Endometrial microvascular endothelial cells (primary cell): ENCODE measurements at regions not wholly inside any gene's neighbourhood (a gene's known extent, or its start where the extent isn't known, plus 50 kb on each side); places are given as distances from the start of the nearest gene placed in this dataset.
"Not testable (repeated sequence)": the region's sequence is repeated elsewhere in the genome, so short reads cannot be mapped to it uniquely, and the experiment has no call there.

Experiments
- in situ Hi-C: cut with HindIII; loops from 2 replicates; pipeline ENCODE4 v1.10.0; 2017; ENCODE audit warnings: low sequenced_read_pairs, low pct_unique_long_range_greater_than_20kb; ENCODE audit errors: inconsistent ontology term

GRCh38 chr10:37067576-37067975, 57.8 kb upstream of the ANKRD30A start:
- in situ Hi-C loops = no loop called here

GRCh38 chr10:37062296-37062695, 63.1 kb upstream of the ANKRD30A start:
- in situ Hi-C loops = not testable (repeated sequence)

GRCh38 chr10:37057261-37057660, 68.1 kb upstream of the ANKRD30A start:
- in situ Hi-C loops = no loop called here

- in situ Hi-C loops = no loop called here
These were observed 71.9 kb upstream of the ANKRD30A start for GRCh38 chr10:37053476-37053875.

- in situ Hi-C loops = not testable (repeated sequence)
These were observed 75.4 kb upstream of the ANKRD30A start for GRCh38 chr10:37049982-37050381.

- in situ Hi-C loops = not testable (repeated sequence)
These were observed 81.1 kb upstream of the ANKRD30A start for GRCh38 chr10:37044319-37044718.

- in situ Hi-C loops = no loop called here
These were observed 89.5 kb upstream of the ANKRD30A start for GRCh38 chr10:37035853-37036252.

- in situ Hi-C loops = no loop called here
These were observed 109.9 kb upstream of the ANKRD30A start for GRCh38 chr10:37015498-37015897.

- in situ Hi-C loops = no loop called here
These were observed 114.7 kb upstream of the ANKRD30A start for GRCh38 chr10:37010741-37011140.

GRCh38 chr10:37008276-37008675, 117.1 kb upstream of the ANKRD30A start:
- in situ Hi-C loops = not testable (repeated sequence)

- in situ Hi-C loops = no loop called here
These were observed 122.3 kb upstream of the ANKRD30A start for GRCh38 chr10:37003126-37003525.

- in situ Hi-C loops = not testable (repeated sequence)
These were observed 129.6 kb upstream of the ANKRD30A start for GRCh38 chr10:36995806-36996205.

GRCh38 chr10:36994886-36995285, 130.5 kb upstream of the ANKRD30A start:
- in situ Hi-C loops = no loop called here

- in situ Hi-C loops = no loop called here
These were observed 136.2 kb upstream of the ANKRD30A start for GRCh38 chr10:36989233-36989632.

- in situ Hi-C loops = no loop called here
These were observed 178.8 kb upstream of the ANKRD30A start for GRCh38 chr10:36946598-36946997.

GRCh38 chr10:36943544-36943943, 181.9 kb upstream of the ANKRD30A start:
- in situ Hi-C loops = no loop called here

- in situ Hi-C loops = no loop called here
These were observed 182.8 kb upstream of the ANKRD30A start for GRCh38 chr10:36942616-36943015.

GRCh38 chr10:36903040-36903439, 222.4 kb upstream of the ANKRD30A start:
- in situ Hi-C loops = no loop called here

- in situ Hi-C loops = no loop called here
These were observed 225.7 kb upstream of the ANKRD30A start for GRCh38 chr10:36899652-36900051.

GRCh38 chr10:36888925-36889573, 236.3 kb upstream of the ANKRD30A start:
- in situ Hi-C loops = no loop called here

GRCh38 chr10:36886303-36886891, 239.0 kb upstream of the ANKRD30A start:
- in situ Hi-C loops = no loop called here
